Stimulated activated CD8-positive, alpha-beta memory T cell treated with anti-CD3 and anti-CD28 coated beads, Interleukin-4, amount 100 ng/mL, for 4 hours (primary cell): ENCODE measurements at regions not wholly inside any gene's neighbourhood (a gene's known extent, or its start where the extent isn't known, plus 50 kb on each side); places are given as distances from the start of the nearest gene placed in this dataset.

Experiments used
- DNase-seq, 2 donors: peaks; one replicate each; pipeline ENCODE4 v3.0.0-alpha.2; 2020; ENCODE audit warnings: low read depth in 2 of 2, low spot score in 1 of 2

DNA sequence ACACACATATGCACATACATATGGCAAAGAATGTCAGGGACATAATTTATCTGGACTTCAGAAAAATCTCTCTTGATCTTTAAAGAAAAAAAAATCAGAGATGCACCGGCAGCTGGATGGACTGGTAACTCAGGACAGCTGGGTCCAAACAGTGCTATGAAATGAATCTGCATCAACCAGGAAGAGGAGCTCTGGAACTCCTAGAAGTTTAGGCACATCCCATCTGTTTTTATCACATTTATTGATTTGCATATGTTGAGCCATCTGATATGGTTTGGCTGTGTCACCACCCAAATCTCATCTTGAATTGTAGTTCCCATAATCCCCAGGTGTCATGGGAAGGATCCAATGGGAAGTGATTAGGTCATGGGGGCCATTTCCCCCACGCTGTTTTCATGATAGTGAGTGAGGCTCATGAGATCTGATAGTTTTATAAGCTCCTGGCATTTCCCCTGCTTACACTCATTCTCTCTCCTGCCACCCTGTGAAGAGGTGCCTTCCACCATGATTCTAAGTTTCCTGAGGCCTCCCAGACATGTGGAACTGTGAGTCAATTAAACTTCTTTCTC, 87.7 kb upstream of the AKIP1 start:
- DNase-seq = no peak

DNA sequence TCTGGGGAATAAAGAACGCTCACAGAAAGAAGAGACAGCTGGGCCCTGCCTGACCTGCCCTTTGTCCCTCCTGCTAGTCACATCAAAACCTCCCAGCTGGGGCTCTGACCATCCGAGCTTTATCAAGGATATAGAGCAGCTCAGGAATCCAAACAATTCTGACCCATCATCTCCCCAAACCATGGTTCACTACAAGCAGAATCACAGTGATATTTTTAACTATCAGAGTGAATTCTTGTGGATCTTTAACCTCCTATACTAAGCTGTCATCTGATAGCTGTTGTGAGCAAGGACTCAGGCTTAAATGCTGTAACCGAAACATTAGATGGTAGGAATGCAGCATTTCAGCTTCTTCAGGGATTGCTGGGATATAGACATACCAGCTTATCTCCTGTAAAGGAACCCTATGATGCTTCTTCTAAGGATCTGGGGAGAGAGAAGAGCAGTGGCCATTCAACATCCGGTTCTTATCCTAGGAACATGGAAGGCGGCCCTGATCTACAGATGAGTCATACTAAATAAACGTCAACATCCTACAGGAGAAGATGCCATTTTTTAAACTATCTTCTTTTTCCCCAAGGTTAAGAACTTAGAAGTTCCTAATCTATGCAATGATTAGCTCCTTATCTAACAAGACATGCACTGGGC, 84.7 kb upstream of the AKIP1 start:
- no peak for DNase-seq

GRCh38 chr11:8826901-8827560, 84.0 kb upstream of the AKIP1 start:
- DNase-seq = no peak

GRCh38 chr11:8828046-8828445, 82.9 kb upstream of the AKIP1 start:
- DNase-seq = no peak

DNA sequence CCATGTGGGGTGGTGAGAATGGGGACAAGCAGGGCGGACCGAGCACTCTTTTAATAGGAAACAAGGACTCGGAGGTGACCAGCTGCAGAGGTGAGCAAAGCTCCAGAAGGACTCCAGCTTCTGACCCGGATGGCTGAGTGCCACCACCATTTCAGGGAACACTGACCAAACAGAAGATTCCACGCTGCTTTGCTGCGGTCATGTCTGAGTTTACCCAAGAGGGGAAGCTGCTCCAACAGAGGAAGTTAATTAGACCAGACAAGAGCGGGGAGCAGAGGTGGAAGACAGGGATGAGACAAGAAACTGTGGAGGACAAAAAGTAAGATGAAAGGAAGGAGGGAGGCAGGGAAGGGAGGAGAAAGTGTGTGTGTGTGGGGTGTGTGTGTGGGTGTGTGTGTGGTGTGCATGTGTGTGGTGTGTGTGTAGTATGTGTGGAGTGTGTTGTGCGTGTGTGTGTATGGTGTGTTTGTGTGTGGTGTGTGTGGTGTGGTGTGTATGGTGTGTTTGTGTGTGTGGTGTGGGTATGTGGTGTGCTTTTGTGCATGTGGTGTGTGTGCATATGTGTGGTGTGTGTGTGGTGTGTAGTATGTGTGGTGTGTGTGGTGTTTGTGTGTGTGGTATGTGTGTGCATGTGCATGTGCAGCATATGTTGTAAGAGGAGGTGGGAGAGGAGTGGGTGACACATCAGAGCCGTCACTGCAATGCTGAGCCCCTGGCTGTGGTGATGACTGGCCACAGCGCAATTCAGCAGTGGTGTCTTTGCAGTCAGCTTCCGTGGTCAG, 82.2 kb upstream of the AKIP1 start:
- no peak for DNase-seq

- DNase-seq = no peak
Measured at GRCh38 chr11:8829556-8829955, 81.4 kb upstream of the AKIP1 start.

DNA sequence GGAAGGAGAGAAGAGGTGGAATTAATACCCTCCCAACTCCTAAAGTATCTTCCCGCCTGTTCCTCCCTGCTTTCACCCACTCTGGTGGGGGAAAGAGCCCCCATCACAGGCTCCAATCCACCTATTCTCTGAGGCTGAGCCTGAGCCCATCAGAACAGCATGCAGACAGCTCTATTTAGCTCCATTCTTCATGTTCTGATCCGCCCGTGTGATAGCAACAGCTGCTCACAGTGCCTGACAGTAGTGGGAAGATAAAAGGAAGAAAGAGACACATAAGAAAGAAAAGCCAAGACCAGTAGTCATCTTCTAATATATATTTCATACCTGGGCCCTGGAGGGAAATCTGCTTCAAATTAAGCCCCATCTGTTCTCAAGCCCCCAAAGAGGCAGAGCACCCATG, 80.3 kb upstream of the AKIP1 start:
- DNase-seq = no peak

DNA sequence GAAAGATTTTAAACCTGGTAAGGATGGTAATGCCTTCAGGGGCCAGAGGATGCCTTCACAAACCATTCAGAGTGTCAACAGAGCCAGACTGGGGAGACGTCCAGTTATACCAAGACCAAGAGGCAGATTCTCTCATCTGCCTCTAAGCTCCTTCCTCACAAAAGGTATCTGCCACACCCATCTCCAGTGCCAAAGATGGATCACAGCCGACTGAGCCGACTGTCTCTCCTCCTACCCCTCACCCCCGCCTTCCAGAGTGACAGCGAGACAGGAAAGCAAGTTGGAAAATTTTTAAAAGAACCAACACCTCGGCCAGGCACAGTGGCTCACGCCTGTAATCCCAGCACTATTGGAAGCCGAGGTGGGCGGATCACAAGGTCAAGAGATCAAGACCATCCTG, 79.1 kb upstream of the AKIP1 start:
- no peak for DNase-seq

- no peak for DNase-seq
Measured at GRCh38 chr11:8832571-8833260, 78.3 kb upstream of the AKIP1 start.

DNA sequence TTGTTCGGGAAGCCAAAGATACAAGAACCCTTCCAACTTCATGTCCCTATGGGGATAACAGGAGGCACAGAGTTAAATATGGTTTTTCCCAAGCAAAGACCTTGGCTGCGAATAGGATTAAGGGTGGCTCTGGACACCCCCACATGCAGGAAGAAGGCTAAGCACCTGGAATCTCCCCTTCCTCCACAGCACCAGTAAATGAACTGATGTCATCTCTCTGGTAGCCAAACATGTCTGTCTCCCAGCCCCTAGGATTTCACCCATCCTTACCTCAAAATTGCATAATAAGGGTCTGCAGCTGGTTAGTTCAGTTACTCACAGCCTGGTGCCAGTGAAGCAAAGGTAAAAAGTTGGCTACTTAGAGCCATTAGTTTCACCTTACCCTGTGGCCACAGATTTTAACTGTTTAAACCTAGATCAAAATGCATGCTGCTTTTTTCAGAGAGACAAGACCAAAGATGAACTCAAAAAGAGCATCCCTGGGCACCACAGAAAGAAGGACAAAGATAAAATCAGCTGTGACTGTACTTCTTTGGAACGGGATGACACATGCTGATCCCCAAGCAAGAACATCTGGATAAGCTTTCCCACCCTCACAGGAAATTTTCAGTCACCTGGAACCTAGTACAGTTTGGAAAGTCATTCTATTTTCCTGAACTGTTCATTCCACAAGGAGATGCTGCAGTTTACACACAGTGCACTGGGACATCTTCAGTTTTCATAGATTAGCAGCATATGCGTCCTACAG, 77.2 kb upstream of the AKIP1 start:
- DNase-seq = no peak

DNA sequence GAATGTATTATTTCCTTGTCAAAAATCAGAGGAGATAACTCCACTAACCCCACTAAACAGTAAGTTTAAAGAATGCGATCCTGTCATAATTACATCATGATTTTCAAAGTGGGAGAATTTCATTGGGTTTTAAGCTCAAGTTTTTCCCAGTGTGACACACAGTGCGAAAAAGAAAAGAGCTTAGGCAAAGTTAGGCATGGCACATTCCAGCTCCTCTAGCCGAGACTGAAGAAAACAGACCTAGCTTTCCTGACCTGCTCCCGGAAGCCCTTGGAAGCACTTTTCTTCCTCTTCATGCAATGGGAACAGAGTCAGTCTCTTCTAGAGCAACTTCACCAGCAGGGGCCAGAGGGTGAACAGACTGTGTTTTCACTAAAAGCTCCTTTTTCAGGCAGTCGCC, 76.6 kb upstream of the AKIP1 start:
- no peak for DNase-seq

GRCh38 chr11:8838248-8838647, 72.7 kb upstream of the AKIP1 start:
- no peak for DNase-seq

DNA sequence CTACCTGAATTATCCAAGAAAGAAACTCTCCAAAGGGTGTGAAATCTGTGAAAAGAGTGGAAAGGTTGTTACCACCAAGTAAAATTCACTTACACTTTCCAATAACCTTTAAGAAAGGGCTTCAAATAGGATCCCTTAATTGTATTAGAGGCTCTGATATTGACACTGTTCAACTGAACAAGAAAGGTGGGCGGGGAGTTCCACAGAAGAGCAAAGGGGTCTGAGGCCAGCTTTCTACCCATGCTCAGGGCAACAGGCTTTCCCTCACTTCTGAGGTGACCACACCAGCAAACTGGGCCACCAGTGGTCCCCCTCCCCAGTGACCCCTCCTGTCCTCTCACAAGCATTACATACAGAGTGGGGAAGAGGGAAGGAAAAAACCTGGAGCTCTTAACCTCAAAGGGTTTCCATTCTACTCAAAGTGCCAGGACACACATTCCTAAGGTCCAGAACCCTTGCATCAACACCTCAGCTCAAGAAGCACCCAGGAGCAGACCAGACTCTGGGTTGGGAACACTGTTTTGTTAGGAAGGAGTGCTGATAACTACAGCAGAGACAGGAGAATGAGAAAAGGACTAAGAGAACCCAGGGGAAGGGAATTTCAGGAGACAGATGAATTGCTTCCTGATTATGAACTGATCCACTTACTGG, 71.6 kb upstream of the AKIP1 start:
- no peak for DNase-seq

DNA sequence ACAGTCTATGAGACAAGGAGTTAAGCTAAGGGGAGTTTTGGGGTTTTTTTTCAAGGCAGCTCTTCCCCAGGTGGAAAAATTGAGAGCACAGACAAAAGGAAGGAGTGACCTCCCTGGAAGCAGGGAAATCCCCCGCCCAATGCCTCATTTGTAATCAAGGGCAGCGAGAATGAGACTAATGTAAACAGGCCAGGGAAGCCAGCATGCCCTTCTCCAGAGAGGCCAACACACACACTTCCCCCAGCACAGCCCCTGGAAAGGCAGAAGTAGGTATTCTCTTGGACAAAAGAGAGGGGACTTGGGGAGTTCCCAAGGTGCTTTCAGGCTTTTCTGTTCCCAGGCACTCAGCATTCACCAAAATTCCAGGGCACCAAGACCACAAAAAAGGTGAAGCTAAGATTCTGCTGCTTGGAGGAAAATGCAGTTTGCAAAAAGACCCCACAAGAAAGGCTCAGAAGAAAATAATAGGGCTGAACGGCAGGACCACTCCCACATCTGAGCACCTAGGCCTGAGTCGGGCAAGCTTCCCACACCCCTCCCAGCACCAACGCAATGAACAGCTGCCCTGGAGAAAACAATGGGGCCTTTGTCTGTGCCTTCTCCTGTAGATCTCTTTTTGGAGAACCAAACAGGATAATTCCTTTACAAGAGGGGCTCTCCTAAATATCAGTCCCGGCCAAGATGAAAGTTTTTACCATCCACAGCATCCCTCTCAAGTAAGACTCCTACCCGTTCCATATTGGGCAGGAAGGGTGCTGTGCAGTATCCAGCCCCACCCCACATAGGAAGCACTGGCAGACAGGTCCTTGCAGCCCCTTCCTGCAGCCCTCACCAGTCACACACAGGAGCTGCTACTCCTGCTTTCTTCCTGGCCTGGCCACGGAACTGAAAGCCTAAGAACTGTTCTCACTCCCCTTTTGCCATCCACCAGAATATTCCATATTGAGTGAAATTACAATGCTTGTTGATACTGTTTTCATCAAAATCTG, 70.7 kb upstream of the AKIP1 start:
- no peak for DNase-seq

DNA sequence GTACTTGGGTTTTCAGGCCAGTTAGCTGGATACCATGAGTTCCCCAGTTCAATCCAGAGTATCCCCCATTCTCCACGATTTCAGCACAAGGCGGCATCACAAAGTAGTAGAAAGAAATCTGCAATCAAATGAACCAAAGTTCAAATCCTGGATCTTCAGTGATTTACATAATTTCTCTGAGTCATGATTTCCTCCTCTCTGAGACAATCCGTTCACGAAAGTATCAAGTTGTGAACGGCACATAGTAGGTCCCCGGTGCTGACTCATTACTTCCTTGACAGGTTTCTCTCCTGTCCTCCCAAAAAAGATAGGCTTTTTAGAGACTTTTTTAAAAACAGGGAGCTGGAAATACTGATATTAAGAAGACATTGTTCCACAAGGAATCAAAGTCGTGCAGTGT, 69.1 kb upstream of the AKIP1 start:
- DNase-seq = no peak

GRCh38 chr11:8858808-8859207, 52.2 kb upstream of the AKIP1 start:
- no peak for DNase-seq
